MV-4-11 (cell line): ENCODE measurements at regions not wholly inside any gene's neighbourhood (a gene's known extent, or its start where the extent isn't known, plus 50 kb on each side); places are given as distances from the start of the nearest gene placed in this dataset.
"Not testable (repeated sequence)": the region's sequence is repeated elsewhere in the genome, so short reads cannot be mapped to it uniquely, and the experiment has no call there.

ENCODE experiments used
- DNase-seq: peaks from one replicate; lab custom pipeline; 2025; lab: John Stamatoyannopoulos, UW

DNA sequence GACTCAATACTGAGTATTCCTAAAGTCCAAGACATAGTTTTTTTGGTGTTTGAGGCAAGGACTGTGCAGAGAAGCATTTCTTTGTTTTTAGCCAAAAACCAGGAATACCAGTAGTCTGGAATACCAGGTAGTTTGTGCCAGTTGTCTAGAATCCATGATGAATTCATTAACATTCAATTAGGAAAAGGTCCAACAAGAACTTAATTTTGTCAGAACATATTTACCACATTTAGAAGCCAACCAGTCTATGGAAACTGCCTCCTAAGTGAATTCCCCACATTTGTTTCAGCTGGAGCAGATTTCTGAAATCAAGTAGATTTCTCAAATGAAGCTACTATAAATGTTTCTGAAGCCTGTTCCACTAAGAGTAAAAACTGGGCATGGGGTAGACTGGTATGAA is 1584.8 kb upstream of the ADGRL3 start:
- no peak for DNase-seq

DNA sequence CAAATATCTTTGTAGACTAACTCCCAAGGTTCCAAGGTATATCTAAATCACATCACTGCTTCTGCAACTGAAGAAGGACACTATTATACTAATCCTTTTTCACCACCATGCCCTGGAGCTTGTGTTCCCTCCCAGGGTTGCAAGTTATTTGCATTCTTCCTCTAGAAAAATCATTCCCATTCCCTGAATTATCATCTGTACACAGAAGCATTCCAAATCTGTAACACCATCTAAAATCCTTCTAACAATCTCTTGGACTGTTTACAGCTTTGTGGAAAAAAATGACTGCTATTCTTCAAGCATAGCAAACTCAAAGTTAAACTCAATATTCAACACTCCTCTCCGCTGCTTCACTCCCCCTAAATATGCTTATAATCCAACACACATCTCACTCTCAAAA is 1570.8 kb upstream of the ADGRL3 start:
- DNase-seq, result no peak

DNA sequence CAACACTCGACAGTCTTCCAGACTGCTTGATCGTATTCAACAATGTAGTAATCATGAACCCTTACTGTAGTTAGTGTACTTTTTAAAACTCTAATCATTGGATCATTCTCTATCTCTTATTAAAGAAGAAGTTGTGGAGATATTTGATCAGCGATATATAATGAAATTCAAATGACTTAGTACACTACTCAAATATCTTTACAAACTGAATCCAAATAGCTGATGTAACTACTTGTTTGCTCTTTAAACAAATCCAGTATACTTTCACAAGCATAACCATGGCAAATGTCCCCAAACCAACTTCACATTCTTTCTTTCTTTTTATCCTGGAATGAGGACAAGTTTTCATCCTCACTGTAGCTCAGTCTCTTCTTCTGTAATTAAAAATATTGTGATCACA is 1569.9 kb upstream of the ADGRL3 start:
- DNase-seq, result no peak

DNA sequence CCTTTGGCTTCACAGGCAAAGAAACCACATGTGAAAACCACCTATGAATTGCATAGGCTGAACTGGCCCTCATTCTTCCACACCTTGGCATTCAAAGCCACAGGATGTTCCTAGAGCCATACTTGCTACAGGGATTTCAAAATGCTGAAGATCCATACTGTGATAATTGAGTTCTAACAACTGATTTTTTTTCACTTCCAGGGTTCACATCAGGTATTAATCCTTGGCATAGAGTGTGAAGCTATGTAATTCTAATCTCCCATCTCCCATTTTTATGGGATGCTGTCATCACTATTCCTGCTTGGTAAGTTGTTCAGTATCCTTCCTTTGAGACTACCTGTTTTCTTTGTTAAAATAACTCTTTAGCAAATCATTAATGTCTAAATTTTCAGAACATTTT is 1569.2 kb upstream of the ADGRL3 start:
- DNase-seq, result no peak

DNA sequence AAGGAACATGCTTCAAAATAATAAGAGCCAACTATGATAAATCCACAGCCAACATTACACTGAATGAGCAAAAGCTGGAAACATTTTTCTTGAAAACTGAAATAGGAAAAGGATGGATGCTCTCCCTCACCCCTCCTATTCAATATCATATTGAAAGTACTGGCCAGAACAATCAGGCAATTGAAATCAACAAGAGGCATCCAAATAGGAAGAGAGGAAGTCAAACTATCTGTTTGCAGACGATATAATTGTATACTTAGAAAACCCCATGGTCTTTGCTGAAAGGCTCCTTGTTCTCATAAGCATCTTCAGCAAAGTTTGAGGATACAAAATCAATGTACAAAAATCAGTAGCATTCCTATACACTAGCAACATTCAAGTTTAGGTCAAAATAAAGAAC is 1562.5 kb upstream of the ADGRL3 start:
- no peak for DNase-seq

DNA sequence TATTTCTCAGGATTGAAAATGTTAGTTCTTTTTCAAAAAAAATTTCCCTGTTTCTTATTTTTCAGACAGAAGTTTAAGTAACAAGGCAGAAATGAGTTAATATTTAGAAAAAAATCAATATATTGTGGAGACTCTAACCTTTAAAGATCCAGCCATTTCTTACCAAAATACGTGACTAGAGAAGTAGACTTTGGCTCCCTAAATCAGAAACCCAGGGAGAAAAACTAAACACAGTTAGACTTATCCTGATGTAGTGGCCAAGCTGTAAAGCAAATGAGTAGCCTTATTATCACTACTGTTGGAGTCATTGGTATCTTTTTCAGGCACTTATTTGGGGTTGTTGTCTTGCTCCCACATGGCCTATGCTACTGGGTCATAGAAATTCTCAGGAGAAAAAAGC is 1556.4 kb upstream of the ADGRL3 start:
- DNase-seq, result no peak

DNA sequence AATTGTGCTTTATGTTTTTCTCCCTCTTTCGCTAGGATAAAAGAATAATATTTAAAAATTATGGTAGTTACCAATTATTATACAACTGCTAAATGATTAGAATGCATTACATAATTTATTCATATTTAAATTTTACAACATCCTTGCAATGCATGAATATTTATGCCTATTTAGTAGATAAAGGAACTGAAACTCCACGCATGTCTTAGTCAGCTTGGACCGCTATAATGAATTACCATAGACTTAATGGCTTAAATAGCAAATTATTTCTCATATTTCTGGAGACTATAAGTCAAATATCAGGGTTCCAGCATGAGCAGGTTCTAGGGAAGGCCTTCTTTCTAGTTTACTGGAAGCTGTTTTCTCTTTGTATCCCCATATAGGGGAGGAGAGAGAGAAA is 1555.4 kb upstream of the ADGRL3 start:
- DNase-seq, result peak; percentile 15

DNA sequence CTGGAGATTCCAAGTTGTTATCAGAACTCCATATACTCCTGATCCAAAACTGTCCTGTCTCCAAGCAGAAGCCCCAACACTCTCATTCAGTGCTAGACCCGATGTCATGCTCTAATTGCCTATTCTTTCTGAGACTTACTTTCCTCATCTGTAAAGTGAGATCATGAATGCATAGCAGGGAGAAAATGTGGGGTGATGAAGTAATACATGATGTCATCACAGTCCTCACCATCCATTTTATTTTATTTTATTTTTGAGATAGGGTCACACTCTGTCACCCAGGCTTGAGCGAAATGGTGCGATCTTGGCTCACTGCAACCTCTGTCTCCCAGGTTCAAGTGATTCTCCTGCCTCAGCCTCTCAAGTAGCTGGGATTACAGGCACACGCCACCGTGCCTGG is 1554.0 kb upstream of the ADGRL3 start:
- no peak for DNase-seq

DNA sequence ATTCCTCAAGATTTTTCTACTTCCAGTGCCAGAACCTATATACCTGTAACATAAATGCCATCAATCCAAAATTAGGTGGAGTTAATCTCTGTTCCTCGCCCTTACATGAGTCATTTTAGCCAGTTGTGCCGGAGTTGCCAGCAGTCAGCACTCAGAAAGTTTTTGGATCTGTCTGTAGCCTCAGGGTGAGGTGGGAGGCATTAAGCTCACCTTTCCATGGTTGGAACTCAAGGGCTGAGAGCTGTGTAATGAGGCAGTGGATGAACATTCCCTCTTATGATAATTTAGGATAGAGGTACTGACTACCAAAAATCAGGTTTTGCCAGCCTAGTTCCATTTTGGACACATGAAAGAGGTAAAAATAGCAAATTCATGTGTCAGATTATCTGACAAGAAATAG is 1553.1 kb upstream of the ADGRL3 start:
- no peak for DNase-seq

DNA sequence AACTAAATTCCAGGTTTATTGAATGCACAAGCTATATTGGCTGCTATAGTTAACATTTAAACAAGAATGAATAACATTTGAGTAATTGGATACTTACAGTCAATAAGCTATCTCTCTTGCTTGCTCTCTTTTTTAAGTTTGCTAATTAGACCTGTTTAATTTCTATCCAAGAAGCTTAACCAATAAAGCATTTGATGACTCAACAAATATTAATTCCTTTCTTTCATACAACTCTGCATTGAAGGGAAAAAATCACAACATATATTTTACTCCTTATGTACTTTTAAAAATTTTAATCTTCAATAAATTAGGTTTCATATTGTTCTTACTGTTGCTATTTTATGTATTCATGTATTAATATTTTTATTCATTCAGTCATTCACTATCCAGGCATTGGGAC is 1552.6 kb upstream of the ADGRL3 start:
- no peak for DNase-seq

DNA sequence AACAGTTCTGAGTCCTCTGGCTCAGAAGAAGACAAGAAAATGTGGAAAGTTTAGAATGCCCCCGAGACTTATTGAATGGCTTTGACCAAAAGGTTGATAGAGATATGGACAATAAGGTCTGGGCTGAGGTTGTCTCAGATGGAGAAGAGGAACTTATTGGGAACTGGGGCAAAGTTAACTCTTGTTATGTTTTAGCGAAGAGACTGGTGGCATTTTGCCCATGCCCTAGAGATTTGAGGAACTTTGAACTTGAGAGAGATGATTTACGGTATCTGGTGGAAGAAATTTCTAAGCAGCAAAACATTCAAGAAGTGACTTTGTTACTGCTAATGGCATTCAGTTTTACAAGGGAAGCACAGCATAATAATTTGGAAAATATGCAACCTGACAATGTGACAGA is 1549.3 kb upstream of the ADGRL3 start:
- peak; percentile 45 for DNase-seq

DNA sequence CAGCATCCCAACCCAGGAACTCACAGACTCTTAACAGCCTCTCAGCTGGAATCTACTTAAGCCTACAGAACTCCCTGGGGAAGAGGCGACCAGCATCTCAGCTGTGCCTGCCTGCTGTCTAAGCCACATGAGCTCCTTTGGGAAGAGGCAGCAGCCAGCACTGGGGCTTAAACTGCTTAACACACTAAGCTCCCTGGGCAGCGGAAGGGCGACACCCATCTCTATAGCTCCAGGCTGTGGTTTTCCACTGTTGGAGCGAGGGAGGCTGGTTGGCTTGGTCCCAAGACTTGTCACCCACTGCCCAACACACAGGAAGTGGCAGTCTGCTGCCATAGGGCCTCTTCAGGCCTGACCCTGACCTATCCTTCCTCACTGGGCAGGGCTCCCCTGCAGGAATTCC is 1544.1 kb upstream of the ADGRL3 start:
- no peak for DNase-seq

DNA sequence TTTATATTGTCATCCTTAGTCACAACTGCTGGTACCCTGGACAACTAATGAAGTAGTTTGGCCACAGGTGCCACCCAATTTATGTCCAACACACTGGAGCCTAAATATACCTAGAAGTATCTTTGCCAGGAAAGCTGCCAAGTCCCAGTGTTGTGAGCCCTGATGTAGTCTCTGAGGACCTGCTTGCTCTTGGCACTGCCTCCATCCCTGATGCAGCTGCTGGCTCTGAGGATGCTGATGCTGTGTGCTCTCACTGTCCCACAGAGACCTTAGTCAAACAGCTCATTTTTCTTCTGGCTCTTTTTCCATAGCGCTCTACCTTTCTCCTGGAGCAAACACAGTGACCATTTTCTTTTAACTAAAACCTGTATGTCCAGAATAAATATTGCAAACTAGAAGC is 1535.4 kb upstream of the ADGRL3 start:
- no peak for DNase-seq

DNA sequence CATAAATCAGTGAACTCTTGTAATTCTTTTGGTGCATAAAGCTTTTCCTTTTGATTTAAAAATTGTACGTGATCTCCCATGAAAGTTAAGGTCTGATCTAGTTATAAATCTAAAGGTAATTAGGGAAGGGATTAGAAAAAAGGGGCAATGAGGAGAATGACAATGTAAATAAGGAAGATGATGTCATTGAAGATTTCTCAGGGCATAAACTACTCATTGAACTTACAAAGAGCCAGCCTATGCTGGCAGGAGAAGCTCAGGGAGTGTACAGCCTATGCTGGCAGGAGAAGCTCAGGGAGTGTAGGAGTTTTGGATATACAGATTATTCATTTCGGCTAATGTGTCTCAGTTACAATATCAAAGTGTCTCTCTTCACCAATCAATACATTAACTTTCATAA is 1533.5 kb upstream of the ADGRL3 start:
- no peak for DNase-seq

DNA sequence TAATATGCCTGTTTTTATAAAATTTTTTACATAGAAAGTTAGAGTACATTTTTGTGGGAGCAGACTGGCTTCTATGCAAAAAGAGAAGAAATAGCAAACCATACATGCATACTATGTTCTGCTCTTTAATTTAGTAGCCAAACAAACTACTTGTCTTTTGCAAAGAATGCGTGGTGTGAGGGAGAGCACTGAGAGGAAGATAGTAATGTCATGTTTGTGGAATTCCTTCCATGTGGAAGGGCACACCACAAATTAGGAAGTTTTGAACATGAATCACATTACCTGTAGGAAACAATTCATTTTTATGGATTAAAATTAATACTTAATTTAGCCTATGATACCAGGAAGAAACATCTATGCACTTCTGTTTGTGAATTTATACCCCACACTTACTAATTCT is 1529.1 kb upstream of the ADGRL3 start:
- no peak for DNase-seq

DNA sequence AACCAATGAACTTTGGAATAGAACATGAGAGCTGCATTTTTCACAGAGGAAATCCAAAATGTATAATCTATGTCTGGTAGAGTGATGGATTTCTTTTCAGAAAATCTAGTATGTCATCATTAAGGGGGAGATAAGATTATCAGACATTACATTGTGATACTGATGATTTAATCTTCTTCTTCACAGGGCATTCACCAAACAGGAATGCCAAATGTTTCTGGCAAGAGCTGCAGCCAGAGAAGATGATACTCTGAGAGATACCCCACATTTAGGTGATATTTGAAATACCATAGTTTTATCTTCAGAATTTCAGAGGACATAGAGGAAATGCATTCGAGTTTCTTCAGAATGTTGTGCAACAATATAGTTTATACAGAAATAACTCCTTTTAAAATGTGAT is 1523.7 kb upstream of the ADGRL3 start:
- DNase-seq, result no peak

DNA sequence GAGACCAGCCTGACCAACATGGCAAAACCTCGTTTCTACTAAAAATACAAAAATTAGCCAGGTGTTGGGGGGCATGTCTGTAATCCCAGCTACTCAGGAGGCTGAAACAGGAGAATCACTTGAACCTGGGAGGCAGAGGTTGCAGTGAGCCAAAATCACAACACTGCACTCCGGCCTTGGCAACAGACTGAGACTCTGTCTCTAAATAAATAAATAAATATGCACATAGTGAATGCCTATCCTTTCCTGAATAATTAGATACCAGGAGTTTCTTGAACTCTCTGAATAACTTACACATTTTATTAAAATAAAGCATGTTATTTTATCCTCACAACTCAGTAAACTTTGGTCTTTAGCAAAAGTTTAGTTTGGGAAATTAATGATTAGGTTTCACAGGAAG is 1523.1 kb upstream of the ADGRL3 start:
- not testable (repeated sequence) for DNase-seq

DNA sequence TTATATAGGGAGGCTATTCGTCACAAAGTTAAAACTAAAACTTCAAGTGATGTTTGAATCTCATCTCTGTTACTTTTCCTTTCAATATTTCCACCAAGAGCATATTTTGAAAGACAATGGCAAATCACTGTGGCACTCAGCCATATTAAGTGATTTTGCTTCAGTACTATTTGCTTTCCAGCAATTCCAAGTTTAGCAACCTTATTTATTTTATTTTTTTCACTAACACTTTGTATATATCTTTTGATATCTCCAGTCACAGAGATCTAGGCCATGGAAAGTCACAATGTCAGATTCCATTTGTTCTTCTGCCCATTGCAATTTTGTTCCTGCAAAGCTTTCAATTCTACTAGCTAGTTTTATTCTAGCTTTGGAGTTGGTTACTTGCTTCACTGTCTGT is 1514.5 kb upstream of the ADGRL3 start:
- DNase-seq, result no peak

DNA sequence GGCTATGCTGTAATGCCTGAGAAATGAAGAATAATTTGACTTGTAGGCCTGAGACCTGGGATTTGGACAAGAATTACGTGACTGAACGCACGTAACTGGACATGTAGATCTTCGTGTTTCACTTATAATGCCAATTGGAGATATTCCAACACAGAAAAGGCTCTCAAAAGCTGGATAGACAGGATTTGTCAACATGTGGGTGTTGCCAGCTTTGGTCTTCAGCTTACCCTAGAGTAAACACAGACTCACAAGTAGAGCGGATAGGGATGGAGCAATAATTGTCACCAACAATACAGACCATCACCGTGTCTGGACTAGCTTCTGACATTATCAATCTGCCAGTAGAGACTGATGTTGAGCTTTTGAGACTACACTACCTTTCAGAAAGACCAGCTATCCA is 1511.0 kb upstream of the ADGRL3 start:
- DNase-seq, result no peak

DNA sequence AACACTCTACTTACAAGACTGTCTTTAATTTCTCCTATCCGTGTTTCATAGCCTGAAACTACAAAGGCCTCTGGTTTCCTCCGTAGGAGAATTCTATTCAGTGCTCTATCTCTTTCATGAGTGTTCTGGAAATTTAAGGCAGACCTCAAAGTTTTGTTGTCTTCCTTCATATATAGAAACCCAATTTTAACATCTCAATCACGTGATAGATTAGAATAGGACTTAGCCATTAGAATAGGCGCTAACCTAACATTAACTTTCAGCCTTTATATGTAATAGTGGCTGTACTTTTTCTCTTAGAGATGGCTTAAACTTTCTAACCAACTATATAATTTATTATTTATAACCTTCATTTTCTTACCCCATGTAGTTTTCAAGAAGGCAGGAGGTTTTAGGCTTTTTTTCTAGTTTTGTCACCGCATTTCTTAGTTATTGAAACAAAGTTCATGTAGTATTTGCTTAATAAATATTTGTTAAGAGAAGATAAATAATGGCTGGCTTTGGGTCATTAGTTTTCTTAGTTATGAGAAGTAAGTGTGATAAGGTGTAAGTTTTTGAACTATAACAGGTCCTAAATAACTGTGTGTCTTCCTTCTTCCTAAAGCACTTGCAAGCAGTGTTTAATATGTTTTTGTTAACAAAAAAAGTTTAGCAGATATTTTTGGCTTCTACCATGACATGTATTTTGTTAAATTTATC is 1504.6 kb upstream of the ADGRL3 start:
- DNase-seq, result no peak

DNA sequence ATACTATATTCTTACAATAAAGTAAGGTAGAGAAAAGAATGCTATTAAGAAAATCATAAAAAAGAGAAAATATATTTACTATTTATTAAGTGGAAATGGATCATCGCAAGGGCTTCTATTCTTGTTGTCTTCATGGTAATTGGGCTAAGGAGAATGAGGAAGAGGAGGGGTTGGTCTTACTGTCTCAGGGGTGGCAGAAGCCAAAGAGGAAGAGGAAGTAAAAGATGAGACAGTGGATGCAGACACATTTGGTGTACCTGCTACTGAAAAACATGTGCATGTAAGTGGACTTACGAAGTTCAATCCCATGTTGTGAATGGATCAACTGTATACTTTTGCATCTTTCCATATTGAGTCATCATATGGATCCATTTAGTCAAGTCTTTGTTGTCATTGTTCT is 1502.1 kb upstream of the ADGRL3 start:
- peak; percentile 56 for DNase-seq

DNA sequence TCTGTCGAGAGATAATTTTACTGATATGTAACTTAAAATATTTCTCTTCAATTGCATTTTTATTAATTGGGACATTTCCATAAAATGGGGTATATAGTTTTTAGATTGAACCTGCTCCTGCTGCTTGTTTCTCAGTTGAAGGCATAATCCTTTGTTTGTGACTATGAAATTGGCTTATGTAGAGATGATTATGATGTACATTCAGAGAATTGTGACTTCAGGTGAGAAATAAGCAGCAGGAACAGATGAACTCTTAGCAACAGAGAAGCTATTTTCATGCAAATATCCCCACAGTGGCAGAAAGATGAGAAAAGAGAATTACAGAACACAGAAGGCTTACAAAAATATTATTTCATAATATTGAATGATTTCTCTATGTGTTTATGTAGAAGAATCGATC is 1499.5 kb upstream of the ADGRL3 start:
- no peak for DNase-seq

DNA sequence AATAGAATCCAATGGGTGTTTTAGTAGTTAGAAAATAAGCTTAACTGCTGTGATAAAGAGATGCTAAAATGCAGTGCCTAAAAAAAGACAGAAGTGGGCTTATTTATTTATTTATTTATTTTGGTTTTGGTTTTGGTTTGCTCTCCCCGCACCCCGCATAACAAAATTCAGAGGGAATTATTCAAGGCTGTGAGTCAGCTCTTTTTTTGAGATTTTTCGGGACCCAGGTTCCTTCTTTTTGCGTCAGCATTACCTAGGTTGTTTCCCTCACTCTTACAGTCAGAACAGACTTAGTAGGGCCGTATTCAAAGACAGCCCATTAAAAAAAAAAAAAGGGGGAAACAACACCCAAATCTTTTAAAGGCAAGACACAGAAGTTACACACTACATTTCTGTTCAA is 1495.5 kb upstream of the ADGRL3 start:
- no peak for DNase-seq

DNA sequence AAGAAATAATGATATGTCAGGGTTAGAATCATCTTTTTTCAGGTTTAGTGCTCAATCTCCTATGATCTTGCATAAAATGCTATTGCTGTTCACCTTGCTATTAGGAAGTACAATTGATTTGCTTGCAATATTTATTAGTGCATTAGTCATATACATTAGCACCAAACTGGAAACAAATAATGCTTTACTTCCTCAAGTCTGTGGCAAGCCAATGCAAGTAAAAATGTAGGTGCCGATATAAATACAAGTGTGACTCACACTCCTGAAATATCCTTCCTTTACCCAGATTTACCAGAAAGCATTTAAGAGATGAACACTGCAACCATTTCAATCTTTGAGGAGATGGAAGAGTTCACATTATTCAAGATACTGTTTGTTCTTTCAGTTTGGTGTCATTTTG is 1487.7 kb upstream of the ADGRL3 start:
- DNase-seq, result no peak

DNA sequence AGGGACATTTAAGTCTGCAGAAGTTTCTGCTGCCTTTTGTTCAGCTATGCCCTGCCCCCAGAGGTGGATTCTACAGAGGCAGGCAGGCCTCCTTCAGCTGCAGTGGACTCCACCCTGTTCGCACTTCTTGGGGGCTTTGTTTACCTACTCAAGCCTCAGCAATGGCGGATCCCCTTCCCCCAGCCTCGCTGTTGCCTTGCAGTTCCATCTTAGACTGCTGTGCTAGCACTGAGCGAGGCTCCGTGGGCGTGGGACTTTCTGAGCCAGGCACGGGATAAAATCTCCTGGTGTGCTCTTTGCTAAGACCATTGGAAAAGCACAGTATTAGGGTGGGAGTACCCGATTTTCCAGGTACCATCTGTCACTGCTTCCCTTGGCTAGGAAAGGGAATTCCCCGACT is 1475.8 kb upstream of the ADGRL3 start:
- not testable (repeated sequence) for DNase-seq
